ENCODE measurements at regions not wholly inside any gene's neighbourhood (a gene's known extent, or its start where the extent isn't known, plus 50 kb on each side); places are given as distances from the start of the nearest gene placed in this dataset.
"Not testable (repeated sequence)": the region's sequence is repeated elsewhere in the genome, so short reads cannot be mapped to it uniquely, and the experiment has no call there.

DNA sequence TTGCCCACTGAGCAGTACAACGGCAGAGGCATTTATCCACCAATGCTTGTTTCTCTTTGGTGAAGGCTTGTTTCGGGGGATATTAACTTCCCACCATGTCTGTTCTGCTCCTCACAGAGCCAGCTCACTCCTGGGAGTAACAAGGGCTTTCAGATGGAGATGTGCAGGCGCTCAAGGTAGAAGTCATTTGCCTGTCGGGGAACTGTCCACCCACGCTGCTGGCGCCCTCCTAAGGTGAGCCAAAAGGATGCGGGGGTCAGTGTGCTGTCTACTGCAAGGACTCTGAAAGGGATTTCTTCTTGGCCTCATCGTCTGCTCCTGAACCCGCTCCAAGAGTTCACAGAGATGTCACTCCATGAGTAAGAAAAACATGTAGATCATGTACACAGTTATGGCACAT is 57.0 kb upstream of the CYRIA start:
- DNase-seq (ENCODE audit: low spot score): no peak

DNA sequence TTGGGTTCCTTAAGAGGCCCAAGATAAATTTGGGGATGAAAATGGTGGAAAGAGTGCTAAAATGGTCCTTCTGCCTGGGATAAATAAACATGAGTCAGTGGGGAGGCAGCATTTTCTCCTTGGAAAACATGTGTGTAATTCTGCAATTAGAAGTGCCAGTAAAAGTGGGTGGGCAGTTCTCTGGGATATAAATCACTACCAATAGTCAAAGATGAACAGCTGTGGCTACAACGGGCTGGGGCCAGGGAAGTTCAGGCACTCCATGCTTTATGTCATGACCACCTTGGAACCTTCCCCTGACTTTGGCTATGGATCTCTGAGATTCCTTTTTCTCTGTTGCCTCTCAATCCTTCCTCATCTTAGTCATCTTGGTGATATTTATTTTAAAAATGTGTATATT is 56.5 kb upstream of the CYRIA start:
- DNase-seq (ENCODE audit: low spot score): no peak

DNA sequence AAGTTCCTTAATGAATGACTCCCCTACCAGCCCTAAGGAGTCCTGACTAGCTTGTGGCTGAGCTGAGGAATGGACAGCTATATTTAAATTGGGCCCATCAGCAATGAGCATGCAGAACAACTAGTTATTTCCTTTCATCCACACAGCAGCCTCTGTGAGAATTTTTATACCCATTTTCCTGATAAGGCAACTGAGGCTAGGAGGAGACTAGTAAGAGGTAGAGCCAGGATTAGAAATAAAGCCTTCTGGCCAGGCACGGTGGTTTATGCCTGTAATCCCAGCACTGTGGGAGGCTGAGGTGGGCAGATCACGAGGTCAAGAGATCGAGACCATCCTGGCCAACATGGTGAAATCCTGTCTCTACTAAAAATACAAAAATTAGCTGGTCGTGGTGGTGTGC is 55.9 kb upstream of the CYRIA start:
- DNase-seq (ENCODE audit: low spot score): not testable (repeated sequence)

DNA sequence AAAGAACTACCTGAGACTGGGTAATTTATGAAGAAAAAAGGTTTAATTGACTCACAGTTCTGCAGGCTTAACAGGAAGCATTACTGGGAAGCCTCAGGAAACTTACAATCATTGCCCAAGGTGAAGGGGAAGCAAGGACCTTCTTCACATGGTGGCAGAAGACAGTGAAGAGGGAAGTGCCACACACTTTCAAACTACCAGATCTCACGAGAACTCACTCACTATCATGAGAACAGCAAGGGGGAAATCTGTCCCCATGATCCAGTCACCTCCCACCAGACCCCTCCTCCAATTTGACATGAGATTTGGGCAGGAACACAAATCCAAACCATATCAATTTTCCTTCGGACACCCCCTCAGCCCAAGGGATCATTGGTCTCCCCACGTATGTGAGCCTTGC is 55.1 kb upstream of the CYRIA start:
- DNase-seq (ENCODE audit: low spot score): not testable (repeated sequence)

DNA sequence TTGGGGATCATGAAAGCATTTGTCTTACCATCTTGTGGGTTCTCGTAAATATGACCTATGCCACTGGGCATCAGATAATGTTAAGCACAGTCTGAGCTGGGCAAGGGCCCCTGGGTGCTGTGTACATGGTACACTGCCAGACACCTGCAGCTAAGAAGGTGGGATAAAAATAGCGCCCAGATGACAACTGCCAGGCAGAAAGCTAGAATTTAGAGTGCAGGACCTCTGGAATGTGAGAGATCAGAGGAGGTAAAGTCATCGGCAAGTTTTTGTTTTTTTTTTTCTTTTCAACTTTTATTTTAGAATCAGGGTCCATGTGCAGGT is 53.8 kb upstream of the CYRIA start:
- no peak for DNase-seq (ENCODE audit: low spot score)

DNA sequence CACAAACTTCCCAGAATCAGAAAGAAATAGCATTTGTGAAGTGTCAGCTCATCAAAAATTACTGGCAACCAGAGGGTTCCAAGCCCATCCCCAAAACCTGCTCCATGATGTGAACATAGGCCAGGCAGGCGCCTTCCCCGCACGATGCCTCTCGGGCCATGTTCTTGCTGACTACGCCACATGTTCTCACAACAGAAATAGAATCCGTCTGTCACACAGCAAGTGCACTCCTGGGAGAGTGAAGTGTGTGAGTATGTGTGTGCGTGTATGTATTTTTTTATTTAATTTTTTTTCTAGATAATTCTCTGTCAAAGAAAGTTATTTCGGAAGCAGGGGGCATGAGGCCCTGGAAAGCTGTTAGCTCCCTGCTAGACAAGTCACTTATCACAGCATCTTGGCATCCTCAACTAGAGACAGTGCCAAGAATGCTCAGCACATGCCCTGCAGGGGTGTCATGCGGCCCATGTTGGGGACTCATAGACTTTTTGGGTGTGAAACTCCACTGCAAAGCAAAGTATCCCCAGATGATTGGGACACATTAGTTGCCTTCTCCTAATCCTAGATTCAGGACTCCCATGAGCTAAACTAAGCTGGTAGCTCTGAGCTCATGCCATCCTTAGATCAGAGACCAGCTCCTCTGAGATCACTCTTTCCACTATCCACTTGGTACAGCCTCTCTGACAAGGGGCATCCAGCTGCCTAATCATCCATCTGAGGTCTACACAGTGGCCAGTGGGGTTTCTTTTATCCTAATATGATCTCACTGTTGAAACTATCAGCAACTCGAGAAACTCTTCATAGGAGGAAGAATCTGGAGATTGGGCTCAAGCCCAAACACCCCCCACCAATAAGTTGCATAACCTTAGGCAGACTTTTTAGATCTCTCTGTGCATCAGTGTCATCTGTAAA is 53.2 kb upstream of the CYRIA start:
- no peak for DNase-seq (ENCODE audit: low spot score)

DNA sequence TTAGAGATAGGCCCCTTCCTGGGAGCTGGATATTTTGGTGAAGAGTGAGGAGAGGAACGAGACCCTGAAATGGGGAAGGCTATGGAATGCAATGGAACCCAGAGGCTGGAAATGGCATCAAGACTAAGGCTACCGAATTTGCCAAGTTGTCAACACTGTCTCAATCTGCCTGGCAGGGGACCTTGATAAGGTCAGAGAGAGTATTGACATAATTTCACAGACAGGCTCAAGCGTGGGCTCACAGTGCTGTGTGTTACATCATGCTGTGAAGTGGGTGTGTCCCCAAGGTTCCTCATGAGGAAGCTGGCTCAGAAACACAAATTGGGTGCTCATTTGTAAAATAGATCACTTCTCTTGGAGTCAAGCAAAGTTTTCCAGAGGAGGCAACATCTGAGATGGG is 51.8 kb upstream of the CYRIA start:
- no peak for DNase-seq (ENCODE audit: low spot score)

DNA sequence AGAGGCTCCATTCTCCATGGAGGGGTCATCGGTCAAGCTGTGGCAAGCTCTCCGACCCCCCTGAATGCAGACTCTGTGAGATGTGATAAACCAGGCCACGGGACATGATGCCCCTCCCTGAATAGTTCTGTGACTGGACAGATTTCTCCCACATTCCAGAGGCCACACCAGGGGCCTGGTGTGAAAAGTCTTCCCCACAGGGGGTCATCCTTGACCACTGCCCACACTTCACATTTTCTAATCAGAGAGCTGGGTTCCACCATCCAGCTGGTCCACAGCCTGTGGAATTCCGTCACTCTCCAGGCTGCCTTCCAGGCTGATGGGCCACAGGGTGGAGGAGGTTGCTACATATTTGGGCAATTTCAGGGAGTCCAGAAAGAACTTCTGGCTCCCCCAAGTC is 51.3 kb upstream of the CYRIA start:
- DNase-seq (ENCODE audit: low spot score): no peak

DNA sequence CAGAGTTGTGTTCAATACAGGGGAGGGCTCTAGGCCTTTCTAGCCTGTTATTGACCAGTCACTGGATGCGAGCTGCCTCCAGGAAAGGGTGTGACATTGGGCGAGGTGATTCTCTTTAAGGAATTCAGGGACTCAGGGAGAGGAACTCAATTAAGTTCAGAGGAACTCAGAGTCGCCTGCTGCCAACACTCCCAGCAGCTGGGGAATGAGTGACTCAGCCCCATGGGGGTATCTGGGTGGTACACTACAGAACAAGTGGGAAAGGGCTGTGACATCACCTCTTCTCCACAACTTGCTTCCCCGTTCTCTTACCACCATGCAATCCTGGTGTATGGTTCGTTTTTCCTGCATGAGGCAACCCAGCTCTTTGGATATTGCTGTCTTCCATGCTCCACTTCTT is 50.4 kb upstream of the CYRIA start:
- no peak for DNase-seq (ENCODE audit: low spot score)
